HG03342 (cell line): ENCODE measurements at regions not wholly inside any gene's neighbourhood (a gene's known extent, or its start where the extent isn't known, plus 50 kb on each side); places are given as distances from the start of the nearest gene placed in this dataset.

Experiments
- ATAC-seq: cut with Tn5 transposase; IDR thresholded peaks from one replicate; pipeline ENCODE4 v1.9.1; 2021; ENCODE audit warnings: mild to moderate bottlenecking, moderate library complexity; ENCODE audit not compliant: unreplicated experiment

DNA sequence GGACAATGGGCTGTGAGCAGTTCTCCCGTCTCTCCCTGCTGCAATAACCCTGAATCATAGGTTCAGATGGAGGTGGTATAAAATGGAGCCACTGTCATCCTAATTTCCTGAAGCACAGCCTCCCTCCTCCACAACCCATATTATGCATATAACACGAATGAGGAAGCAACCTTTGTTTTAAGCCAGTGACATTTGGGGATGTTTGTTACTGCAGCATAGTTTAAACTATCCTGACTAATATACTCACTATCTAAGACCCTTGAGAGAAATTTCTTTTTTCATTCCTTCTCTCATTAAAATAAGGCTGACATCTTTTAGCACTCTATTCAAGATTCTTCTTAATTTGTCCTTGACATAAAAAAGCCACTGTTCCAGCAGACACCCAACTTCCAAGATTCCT lies 413.4 kb downstream of the SOX9 start:
- ATAC-seq, result no peak

DNA sequence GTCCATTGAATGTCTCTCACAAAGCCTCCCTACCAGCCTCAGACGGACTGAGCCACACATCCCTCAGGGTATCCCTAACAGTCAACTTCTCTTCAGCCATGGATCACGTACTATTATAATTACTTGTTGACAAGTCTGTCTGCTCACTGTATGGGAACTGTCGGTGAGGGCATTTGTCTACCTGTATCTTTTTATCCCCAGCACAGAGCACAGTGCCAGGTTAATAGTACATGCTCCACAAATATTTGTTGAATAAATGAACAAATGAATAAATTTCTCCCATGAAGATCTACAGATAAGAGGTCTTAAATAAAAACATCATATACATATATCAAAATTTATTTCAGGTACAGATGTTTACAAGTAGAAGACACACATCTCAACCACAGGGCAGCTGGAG lies 414.0 kb downstream of the SOX9 start:
- no peak for ATAC-seq

DNA sequence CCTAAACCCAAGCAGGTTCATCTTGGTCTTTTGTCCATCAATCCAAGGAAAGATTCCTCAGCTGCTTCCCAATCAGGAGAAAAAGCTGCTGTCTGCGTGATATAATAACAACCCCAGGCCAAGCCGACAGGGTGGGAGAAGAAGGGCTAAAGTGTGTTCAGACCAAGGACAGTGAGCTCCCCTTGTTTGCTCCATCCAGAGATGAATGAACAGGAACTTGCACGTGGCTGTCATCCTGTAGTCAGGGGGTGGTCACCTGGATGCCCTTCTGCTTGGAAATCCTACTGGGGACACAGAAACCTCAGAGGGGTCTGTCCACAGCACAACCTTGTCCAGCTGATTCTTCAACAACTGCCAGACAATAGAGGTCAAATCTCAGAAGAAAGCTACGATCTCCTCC lies 414.5 kb downstream of the SOX9 start:
- ATAC-seq, result no peak

DNA sequence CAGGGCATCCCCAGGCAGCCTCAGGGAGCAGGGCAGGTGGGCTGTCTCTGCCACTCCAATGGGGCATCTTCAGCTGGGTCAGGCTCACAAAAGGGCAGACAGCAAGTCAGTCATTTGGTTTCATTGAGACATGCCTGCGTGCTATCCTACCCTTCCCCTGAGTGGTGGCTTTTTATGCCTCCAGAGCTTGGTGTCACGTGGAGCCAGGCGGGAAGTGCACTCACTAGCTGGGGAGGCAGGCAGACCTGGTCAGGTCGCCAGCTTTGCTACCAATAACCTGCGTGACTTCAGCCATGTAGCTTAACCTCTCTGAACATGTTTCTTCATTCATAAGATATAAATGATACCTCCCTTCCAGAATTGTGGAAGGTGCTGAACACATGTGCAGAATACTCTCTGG lies 415.0 kb downstream of the SOX9 start:
- no peak for ATAC-seq

- no peak for ATAC-seq
These were observed 416.0 kb downstream of the SOX9 start for GRCh38 chr17:72536788-72537187.

DNA sequence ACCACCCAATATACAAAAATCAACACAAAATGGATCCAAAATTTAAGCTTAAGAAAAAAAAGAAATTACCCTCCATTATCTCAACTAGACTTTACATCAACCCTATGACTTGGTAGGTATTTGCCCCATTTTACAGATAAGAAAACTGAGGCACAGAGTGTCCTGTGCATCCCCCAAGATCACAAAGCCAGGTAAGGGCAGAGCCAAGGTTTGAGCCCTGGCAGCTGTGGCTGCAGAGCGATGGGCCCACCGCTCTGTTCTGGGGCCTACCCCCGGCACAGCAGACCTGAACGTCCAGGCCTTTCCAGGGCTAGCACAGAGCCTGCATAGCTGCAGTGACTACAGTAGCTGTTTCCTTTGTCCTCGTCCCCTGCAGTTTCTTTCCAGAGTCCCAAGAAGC lies 417.6 kb downstream of the SOX9 start:
- ATAC-seq, result no peak

GRCh38 chr17:72538901-72539352 lies 418.1 kb downstream of the SOX9 start:
- ATAC-seq, result no peak

GRCh38 chr17:72539981-72540897 lies 419.4 kb downstream of the SOX9 start:
- peak; percentile 80 for ATAC-seq

GRCh38 chr17:72542317-72542716 lies 421.5 kb downstream of the SOX9 start:
- no peak for ATAC-seq

DNA sequence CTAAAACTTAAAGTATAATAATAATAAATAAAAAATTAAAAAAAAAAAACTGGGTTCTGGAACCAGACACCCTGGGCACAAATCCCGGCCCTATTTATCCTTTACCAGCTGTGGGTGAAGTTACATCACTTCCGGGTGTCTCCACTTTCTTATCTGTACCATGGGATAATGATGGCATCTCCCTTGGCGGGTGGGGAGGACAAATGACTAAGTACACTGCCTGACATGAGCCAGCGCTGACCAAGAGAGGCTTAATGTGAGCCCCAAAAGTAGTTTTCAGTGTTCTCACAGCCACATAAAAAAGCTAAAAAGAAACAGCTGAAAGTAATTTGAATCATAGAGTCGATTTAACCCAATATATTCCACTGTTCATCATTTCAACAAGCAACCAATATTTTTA lies 424.9 kb downstream of the SOX9 start:
- no peak for ATAC-seq

DNA sequence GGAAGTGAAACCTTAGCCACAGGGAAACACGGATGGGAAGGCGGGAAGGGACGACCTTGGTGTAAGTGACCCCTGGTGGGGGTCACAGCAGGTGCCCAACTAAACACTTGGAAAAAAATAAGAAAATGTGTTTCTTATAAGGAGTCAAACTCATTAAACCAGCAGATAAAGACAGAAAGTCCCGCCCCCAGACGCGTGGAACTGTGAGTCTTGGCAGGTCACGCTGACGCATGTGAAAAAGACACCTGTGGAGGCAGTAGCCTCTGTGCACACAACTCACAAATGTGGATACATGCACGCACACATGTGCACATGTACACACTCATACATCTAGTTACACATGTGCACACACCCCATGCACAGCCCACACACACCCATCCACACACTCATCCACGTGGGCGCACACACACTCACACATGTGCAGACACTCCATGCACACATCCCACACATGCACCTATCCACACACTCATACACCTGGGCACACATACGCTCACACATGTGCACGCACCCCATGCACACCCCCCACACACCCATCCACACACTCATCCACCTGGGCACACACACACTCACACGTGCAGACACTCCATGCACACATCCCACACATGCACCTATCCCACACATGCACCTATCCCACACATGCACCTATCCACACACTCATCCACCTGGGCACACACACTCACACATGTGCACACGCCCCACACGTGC lies 432.4 kb downstream of the SOX9 start:
- ATAC-seq, result no peak

DNA sequence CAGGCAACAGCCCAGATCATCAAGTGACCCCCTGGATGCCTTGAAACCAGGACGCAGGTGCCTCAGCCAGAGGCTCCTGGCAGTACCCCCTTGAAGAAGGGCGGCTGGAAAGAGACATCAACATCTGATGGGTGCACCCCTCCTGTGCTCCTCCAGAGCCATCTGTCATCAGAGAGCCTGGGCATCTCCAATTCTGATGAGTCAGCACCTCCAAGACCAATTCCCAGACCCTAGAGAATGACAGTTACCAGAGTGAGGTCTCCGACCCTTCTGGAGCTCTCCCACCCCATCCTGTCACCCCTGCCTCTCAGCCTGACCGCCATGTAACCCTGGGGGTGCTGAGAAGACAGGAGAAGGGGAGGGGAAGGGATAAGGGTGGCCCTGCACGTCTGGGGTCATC lies 433.7 kb downstream of the SOX9 start:
- ATAC-seq, result no peak

DNA sequence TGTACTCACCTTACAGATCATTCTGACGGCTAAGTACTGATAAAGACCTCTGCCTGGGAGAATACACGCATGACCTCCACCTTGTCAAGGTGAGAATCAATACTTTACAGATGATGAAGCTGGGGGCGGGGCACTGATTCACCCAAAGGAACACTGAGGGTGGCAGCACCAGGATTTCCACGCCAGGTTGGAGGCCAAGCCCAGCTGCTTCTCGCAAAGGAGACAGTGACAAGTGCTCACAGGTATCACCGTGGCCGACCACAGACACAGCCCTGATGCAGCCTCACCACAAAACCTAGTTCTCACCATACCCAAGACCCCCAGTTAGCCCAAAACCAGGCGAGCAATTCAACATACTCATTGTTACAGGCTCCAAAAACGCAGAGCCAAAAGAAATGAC lies 434.2 kb downstream of the SOX9 start:
- no peak for ATAC-seq

DNA sequence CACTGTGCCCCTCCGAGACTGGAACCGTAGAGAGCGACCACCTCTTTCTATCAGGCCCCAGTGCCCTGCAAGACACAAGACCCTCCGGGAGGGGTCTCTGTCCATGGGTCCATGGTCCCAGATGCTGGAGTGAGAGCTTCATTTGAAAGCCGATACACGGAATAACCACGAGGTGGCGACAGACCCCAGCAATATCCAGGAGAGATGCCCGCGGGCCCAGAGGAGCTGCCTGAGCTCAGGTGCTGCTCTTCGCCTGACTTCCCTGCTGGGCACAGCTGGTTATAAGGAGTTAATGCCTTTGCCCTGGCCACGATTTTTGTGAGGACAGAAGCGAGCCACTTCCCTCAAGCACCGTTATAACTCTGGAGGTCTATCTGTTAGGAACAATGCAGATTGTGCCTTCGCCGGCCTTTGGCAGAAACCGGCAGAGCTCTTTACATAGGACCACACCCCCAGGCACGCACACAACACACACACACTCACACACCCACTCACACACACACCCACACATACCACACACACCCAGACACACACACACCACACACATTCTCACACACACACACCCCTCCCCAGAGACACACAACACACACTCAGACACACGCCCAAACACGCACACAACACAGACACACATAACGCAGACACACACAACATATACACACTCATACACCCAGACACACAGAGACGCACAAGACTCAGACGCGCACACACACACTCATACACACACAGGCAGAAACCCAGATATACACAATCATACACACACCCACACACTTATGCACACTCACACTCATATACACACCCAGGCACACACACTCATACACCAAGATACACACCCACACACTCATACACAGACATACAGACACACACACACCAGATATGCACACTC lies 436.4 kb downstream of the SOX9 start:
- peak; percentile 62 for ATAC-seq

- no peak for ATAC-seq
These were observed 438.2 kb downstream of the SOX9 start for GRCh38 chr17:72558971-72559476.

- ATAC-seq, result peak; percentile 61
These were observed 439.8 kb downstream of the SOX9 start for GRCh38 chr17:72560303-72561247.

DNA sequence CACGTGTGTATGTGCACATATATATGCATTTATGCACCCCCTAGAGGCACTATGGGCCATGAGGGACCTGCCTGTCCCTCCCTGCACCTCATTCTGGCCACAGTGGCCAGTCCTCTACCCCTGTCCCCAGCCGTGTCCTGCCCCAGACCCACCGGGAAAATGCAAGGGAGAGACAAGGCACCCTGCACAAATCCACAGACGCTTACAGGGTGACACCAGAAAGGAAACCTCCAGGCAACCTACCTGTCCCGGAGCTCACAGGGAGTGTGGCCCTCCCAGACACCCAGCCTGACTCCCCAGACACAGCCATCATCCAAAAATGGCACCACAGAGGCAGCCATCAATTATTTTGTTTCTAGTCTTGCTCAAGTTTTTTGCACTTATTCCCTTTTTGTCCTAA lies 440.4 kb downstream of the SOX9 start:
- no peak for ATAC-seq

GRCh38 chr17:72561680-72562079 lies 440.9 kb downstream of the SOX9 start:
- no peak for ATAC-seq

GRCh38 chr17:72562615-72563188 lies 441.9 kb downstream of the SOX9 start:
- ATAC-seq, result no peak

GRCh38 chr17:72563952-72564351 lies 443.1 kb downstream of the SOX9 start:
- no peak for ATAC-seq
